ENCODE measurements at regions not wholly inside any gene's neighbourhood (a gene's known extent, or its start where the extent isn't known, plus 50 kb on each side); places are given as distances from the start of the nearest gene placed in this dataset.

- Mint-ChIP-seq H3K27me3 (ENCODE audit: low read depth) (no peaks in the 10 kb centered on the region), H3K4me3 (no peak overlapping the region), H3K9me3 (no peaks in the 10 kb centered on the region), H3K27ac (no peak overlapping the region), H3K36me3 (ENCODE audit: insufficient read depth in 1 of 3, low read depth in 3 of 3) (no peaks in the 10 kb centered on the region; a peak in 1 of 7 replicates), H3K4me1 (peaks cover 14% of the 10 kb centered on the region in 2 experiments)
- Histone ChIP-seq H2BK120ac (ENCODE audit: low read depth, low read length, poor library complexity, severe bottlenecking) (no peak overlapping the region), H3K23ac (ENCODE audit: insufficient read length, low read depth, low read length) (no peak overlapping the region), H3K4me1 (ENCODE audit: insufficient read depth, low read length) (no peaks in the 10 kb centered on the region), H3T11ph (ENCODE audit: low read length) (no peak overlapping the region), H3K27me3 (ENCODE audit: insufficient read depth, low read length) (no peaks in the 10 kb centered on the region), H3K18ac (ENCODE audit: insufficient read length, low read depth, low read length) (no peak overlapping the region), H3K79me1 (ENCODE audit: insufficient read depth, low read depth, low read length, poor library complexity, severe bottlenecking) (no peaks in the 10 kb centered on the region), H3K14ac (ENCODE audit: insufficient read depth, low read length) (no peak overlapping the region), H2BK5ac (ENCODE audit: insufficient read length, low read length) (no peak overlapping the region), H3K9me3 (ENCODE audit: control insufficient read depth, low read depth, low read length) (no peaks in the 10 kb centered on the region), H3K23me2 (ENCODE audit: insufficient read length, low read depth, low read length, poor library complexity, severe bottlenecking) (no peaks in the 10 kb centered on the region), H3K9ac (ENCODE audit: extremely low read depth, insufficient read length, low read length) (no peak overlapping the region), H3K4me2 (ENCODE audit: insufficient read depth, insufficient read length, low read length) (no peak overlapping the region), H4K20me1 (ENCODE audit: control insufficient read depth, insufficient read depth, insufficient read length) (no peaks in the 10 kb centered on the region), H2AFZ (ENCODE audit: low read length) (no peak overlapping the region), H2AK5ac (ENCODE audit: insufficient read length, low read length) (no peak overlapping the region), H2BK12ac (ENCODE audit: insufficient read length, low read depth, low read length) (no peak overlapping the region), H3K27ac (ENCODE audit: insufficient read length, low read depth, low read length) (no peak overlapping the region), H3K56ac (ENCODE audit: insufficient read length, low read depth, low read length) (no peak overlapping the region), H2BK20ac (ENCODE audit: low read depth, low read length, poor library complexity, severe bottlenecking) (no peak overlapping the region), H4K5ac (ENCODE audit: insufficient read length, low read depth, low read length) (no peak overlapping the region), H2BK15ac (ENCODE audit: low read depth, low read length) (no peak overlapping the region), H3K79me2 (ENCODE audit: insufficient read depth, low read length) (no peaks in the 10 kb centered on the region), H4K8ac (replicated peaks; ENCODE audit: insufficient read length, low read depth, low read length) (no peak overlapping the region), H3K4ac (ENCODE audit: low read depth, low read length) (no peak overlapping the region), H4K91ac (ENCODE audit: insufficient read length, low read depth, low read length) (no peak overlapping the region)
- no peak for TF ChIP-seq CTCF (conservative IDR thresholded peaks at IDR 0.05)
- WGBS (ENCODE audit: extremely low coverage, insufficient read length, low lambda C conversion rate) = no CpG with 5 or more reads among the region's 3 CpGs
- no peak for DNase-seq
Measured at GRCh38 chr13:47334173-47334572, 437.3 kb upstream of the HTR2A start.

Measured in H9 (cell line).